H9 (cell line): ENCODE measurements at regions not wholly inside any gene's neighbourhood (a gene's known extent, or its start where the extent isn't known, plus 50 kb on each side); places are given as distances from the start of the nearest gene placed in this dataset.

Experiments
- DNase-seq: peaks from one replicate; pipeline ENCODE4 v3.0.0-alpha.2; 2017
- H2AFZ ChIP-seq: one replicate; pipeline ENCODE4 v1.6.1; 2013; ENCODE audit warnings: mild to moderate bottlenecking, low read length, control low read depth, moderate library complexity
- H2AK5ac ChIP-seq: 2 replicates; pipeline ENCODE4 v1.6.1; 2013; ENCODE audit warnings: low read length, control low read depth, mixed read lengths; ENCODE audit not compliant: insufficient read length
- H2BK120ac ChIP-seq: one replicate; pipeline ENCODE4 v1.6.1; 2013; ENCODE audit warnings: low read depth, mild to moderate bottlenecking, low read length, control low read depth, inconsistent platforms; ENCODE audit not compliant: poor library complexity, severe bottlenecking
- H2BK12ac ChIP-seq: 2 replicates; pipeline ENCODE4 v1.6.1; 2013; ENCODE audit warnings: low read length, control low read depth, mixed read lengths, low read depth; ENCODE audit not compliant: insufficient read length
- H2BK15ac ChIP-seq: 2 replicates; pipeline ENCODE4 v1.6.1; 2013; ENCODE audit warnings: low read depth, low read length, control low read depth
- H2BK20ac ChIP-seq: one replicate; pipeline ENCODE4 v1.6.1; 2013; ENCODE audit warnings: low read depth, mild to moderate bottlenecking, low read length, control low read depth, inconsistent platforms; ENCODE audit not compliant: poor library complexity, severe bottlenecking
- H2BK5ac ChIP-seq: 2 replicates; pipeline ENCODE4 v1.6.1; 2013; ENCODE audit warnings: low read length, control low read depth, mixed read lengths; ENCODE audit not compliant: insufficient read length
- H3K14ac ChIP-seq: 2 replicates; pipeline ENCODE4 v1.6.1; 2013; ENCODE audit warnings: low read length, control low read depth; ENCODE audit not compliant: insufficient read depth
- H3K18ac ChIP-seq: 2 replicates; pipeline ENCODE4 v1.6.1; 2013; ENCODE audit warnings: low read depth, mild to moderate bottlenecking, mixed read lengths, low read length, control low read depth; ENCODE audit not compliant: insufficient read length
- H3K23ac ChIP-seq: 2 replicates; pipeline ENCODE4 v1.6.1; 2013; ENCODE audit warnings: low read length, control low read depth, mixed read lengths, low read depth; ENCODE audit not compliant: insufficient read length
- H3K23me2 ChIP-seq: 2 replicates; pipeline ENCODE4 v1.6.1; 2013; ENCODE audit warnings: low read depth, mild to moderate bottlenecking, mixed read lengths, low read length, control low read depth; ENCODE audit not compliant: insufficient read length, poor library complexity, severe bottlenecking
- H3K27ac ChIP-seq: 2 replicates; pipeline ENCODE4 v1.5.1; 2013; ENCODE audit warnings: low read length, control low read depth, mixed read lengths, low read depth; ENCODE audit not compliant: insufficient read length
- H3K27me3 ChIP-seq: 2 replicates; pipeline ENCODE4 v1.6.1; 2013; ENCODE audit warnings: low read length, control low read depth, inconsistent platforms; ENCODE audit not compliant: insufficient read depth
- H3K4ac ChIP-seq: 2 replicates; pipeline ENCODE4 v1.6.1; 2013; ENCODE audit warnings: low read depth, mild to moderate bottlenecking, control low read depth, inconsistent platforms, low read length, moderate library complexity
- H3K4me1 ChIP-seq: 2 replicates; pipeline ENCODE4 v1.6.1; 2013; ENCODE audit warnings: low read length, control low read depth, inconsistent platforms; ENCODE audit not compliant: insufficient read depth
- H3K4me2 ChIP-seq: 2 replicates; pipeline ENCODE4 v1.6.1; 2013; ENCODE audit warnings: low read length, control low read depth, mixed read lengths; ENCODE audit not compliant: insufficient read length, insufficient read depth
- H3K56ac ChIP-seq: 2 replicates; pipeline ENCODE4 v1.6.1; 2013; ENCODE audit warnings: low read depth, mild to moderate bottlenecking, mixed read lengths, low read length, control low read depth; ENCODE audit not compliant: insufficient read length
- H3K79me1 ChIP-seq: 2 replicates; pipeline ENCODE4 v1.6.1; 2013; ENCODE audit warnings: low read depth, mild to moderate bottlenecking, moderate library complexity, low read length, control low read depth, inconsistent platforms; ENCODE audit not compliant: insufficient read depth, poor library complexity, severe bottlenecking
- H3K79me2 ChIP-seq: 2 replicates; pipeline ENCODE4 v1.6.1; 2013; ENCODE audit warnings: low read length, control low read depth, inconsistent platforms; ENCODE audit not compliant: insufficient read depth
- H3K9ac ChIP-seq: 2 replicates; pipeline ENCODE4 v1.6.1; 2013; ENCODE audit warnings: low read length, control low read depth, mixed read lengths; ENCODE audit not compliant: insufficient read length; ENCODE audit errors: extremely low read depth
- H3K9me3 ChIP-seq: one replicate; pipeline ENCODE4 v1.6.1; 2013; ENCODE audit warnings: low read depth, low read length, inconsistent platforms; ENCODE audit not compliant: control insufficient read depth
- H3T11ph ChIP-seq: one replicate; pipeline ENCODE4 v1.6.1; 2013; ENCODE audit warnings: mild to moderate bottlenecking, low read length, control low read depth, inconsistent platforms
- H4K20me1 ChIP-seq: one replicate; pipeline ENCODE4 v1.6.1; 2013; ENCODE audit not compliant: control insufficient read depth, insufficient read length, insufficient read depth
- H4K5ac ChIP-seq: 2 replicates; pipeline ENCODE4 v1.6.1; 2013; ENCODE audit warnings: low read depth, mild to moderate bottlenecking, mixed read lengths, low read length, control low read depth; ENCODE audit not compliant: insufficient read length
- H4K8ac ChIP-seq: replicated peaks from 2 replicates; pipeline ENCODE4 v1.6.1; 2013; ENCODE audit warnings: low read length, control low read depth, mixed read lengths, low read depth; ENCODE audit not compliant: insufficient read length
- H4K91ac ChIP-seq: 2 replicates; pipeline ENCODE4 v1.6.1; 2013; ENCODE audit warnings: low read depth, mild to moderate bottlenecking, moderate library complexity, mixed read lengths, low read length, control low read depth; ENCODE audit not compliant: insufficient read length
- H3K27ac Mint-ChIP-seq, 3 experiments: 2 replicates in 2 of 3; 3 replicates in 1 of 3; pipeline ENCODE4 v1.8.0; 2020 to 2021; ENCODE audit warnings: mixed read lengths in 3 of 3, mild to moderate bottlenecking in 1 of 3, moderate library complexity in 1 of 3
- H3K27me3 Mint-ChIP-seq: 2 replicates; pipeline ENCODE4 v1.8.0; 2021; ENCODE audit warnings: low read depth, mild to moderate bottlenecking, moderate library complexity, mixed read lengths
- H3K36me3 Mint-ChIP-seq, 3 experiments: 2 replicates in 2 of 3; 3 replicates in 1 of 3; pipeline ENCODE4 v1.8.0; 2020 to 2021; ENCODE audit warnings: low read depth in 3 of 3, mixed read lengths in 3 of 3; ENCODE audit not compliant: insufficient read depth in 1 of 3
- H3K4me1 Mint-ChIP-seq, 2 experiments: 2 replicates each; pipeline ENCODE4 v1.8.0; 2020; ENCODE audit warnings: mixed read lengths in 2 of 2
- H3K4me3 Mint-ChIP-seq, 2 experiments: 2 replicates in 1 of 2; 3 replicates in 1 of 2; pipeline ENCODE4 v1.8.0; 2020 to 2021; ENCODE audit warnings: mild to moderate bottlenecking in 2 of 2, mixed read lengths in 2 of 2, moderate library complexity in 1 of 2
- H3K9me3 Mint-ChIP-seq, 2 experiments: 2 replicates in 1 of 2; 3 replicates in 1 of 2; pipeline ENCODE4 v1.8.0; 2020; ENCODE audit warnings: mild to moderate bottlenecking in 2 of 2, mixed read lengths in 2 of 2, moderate library complexity in 1 of 2
- WGBS: extraction: QIAGEN DNeasy Blood & Tissue Kit; methylation state at CpG from one replicate; pipeline ENCODE4 v1.1.7; 2013; ENCODE audit warnings: missing lambda C conversion rate, low lambda C conversion rate, mixed read lengths; ENCODE audit not compliant: insufficient read length; ENCODE audit errors: extremely low coverage; 5-methylcytosine and 5-hydroxymethylcytosine counted together
- TF ChIP-seq, protein P1 (sequence below): fragments of 200-600 bp; sonication (generic); conservative IDR thresholded peaks from 3 replicates; pipeline ENCODE4 v1.8.0; 2021; ENCODE audit warnings: antibody characterized with exemption, mild to moderate bottlenecking

- no peak overlapping the region for H2BK12ac ChIP-seq
- no peak overlapping the region for H2AFZ ChIP-seq
- no peak overlapping the region for H4K5ac ChIP-seq
- no peak overlapping the region for H3K14ac ChIP-seq
- Mint-ChIP-seq H3K36me3 (no peaks in the 10 kb centered on the region), H3K27me3 (no peaks in the 10 kb centered on the region), H3K27ac (no peak overlapping the region), H3K9me3 (no peaks in the 10 kb centered on the region), H3K4me3 (no peak overlapping the region), H3K4me1 (peaks cover 4 to 12% of the 10 kb centered on the region in 2 experiments)
- no peaks in the 10 kb centered on the region for H3K79me2 ChIP-seq
- H3T11ph ChIP-seq, result no peak overlapping the region
- DNase-seq, result no peak
- H2AK5ac ChIP-seq, result no peak overlapping the region
- H2BK120ac ChIP-seq, result no peak overlapping the region
- no peaks in the 10 kb centered on the region for H3K27me3 ChIP-seq
- H3K4me1 ChIP-seq, result no peaks in the 10 kb centered on the region
- no peaks in the 10 kb centered on the region for H3K79me1 ChIP-seq
- H3K4ac ChIP-seq, result no peak overlapping the region
- no peak overlapping the region for H4K91ac ChIP-seq
- no peak overlapping the region for H3K18ac ChIP-seq
- H3K23ac ChIP-seq, result no peak overlapping the region
- no peak overlapping the region for H3K4me2 ChIP-seq
- WGBS, result no CpG with 5 or more reads among the region's 10 CpGs
- no peak overlapping the region for H2BK20ac ChIP-seq
- H2BK15ac ChIP-seq, result no peak overlapping the region
- H3K56ac ChIP-seq, result no peak overlapping the region
- no peak overlapping the region for H3K27ac ChIP-seq
- H4K8ac ChIP-seq, result no peak overlapping the region
- H4K20me1 ChIP-seq, result no peaks in the 10 kb centered on the region
- no peaks in the 10 kb centered on the region for H3K23me2 ChIP-seq
- H3K9ac ChIP-seq, result no peak overlapping the region
- TF ChIP-seq, protein P1, sequence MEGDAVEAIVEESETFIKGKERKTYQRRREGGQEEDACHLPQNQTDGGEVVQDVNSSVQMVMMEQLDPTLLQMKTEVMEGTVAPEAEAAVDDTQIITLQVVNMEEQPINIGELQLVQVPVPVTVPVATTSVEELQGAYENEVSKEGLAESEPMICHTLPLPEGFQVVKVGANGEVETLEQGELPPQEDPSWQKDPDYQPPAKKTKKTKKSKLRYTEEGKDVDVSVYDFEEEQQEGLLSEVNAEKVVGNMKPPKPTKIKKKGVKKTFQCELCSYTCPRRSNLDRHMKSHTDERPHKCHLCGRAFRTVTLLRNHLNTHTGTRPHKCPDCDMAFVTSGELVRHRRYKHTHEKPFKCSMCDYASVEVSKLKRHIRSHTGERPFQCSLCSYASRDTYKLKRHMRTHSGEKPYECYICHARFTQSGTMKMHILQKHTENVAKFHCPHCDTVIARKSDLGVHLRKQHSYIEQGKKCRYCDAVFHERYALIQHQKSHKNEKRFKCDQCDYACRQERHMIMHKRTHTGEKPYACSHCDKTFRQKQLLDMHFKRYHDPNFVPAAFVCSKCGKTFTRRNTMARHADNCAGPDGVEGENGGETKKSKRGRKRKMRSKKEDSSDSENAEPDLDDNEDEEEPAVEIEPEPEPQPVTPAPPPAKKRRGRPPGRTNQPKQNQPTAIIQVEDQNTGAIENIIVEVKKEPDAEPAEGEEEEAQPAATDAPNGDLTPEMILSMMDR, result no peak
- H3K9me3 ChIP-seq, result no peaks in the 10 kb centered on the region
- H2BK5ac ChIP-seq, result no peak overlapping the region
These were observed 137.7 kb upstream of the MB21D2 start for GRCh38 chr3:193055352-193055751.
